GM23338 (cell line): ENCODE measurements at regions not wholly inside any gene's neighbourhood (a gene's known extent, or its start where the extent isn't known, plus 50 kb on each side); places are given as distances from the start of the nearest gene placed in this dataset.

Experiments
- CREB1 ChIP-seq: fragments of 250-450 bp; sonication (Bioruptor Pico); IDR thresholded peaks from 2 replicates; pipeline ENCODE4 v1.5.0; 2020; ENCODE audit warnings: low read depth, mild to moderate bottlenecking, moderate library complexity
- EZH2 ChIP-seq: fragments of 200-600 bp; sonication (generic); IDR thresholded peaks from one replicate; pipeline ENCODE4 v1.8.0; 2017; ENCODE audit warnings: antibody characterized with exemption, mild to moderate bottlenecking, low read depth; ENCODE audit not compliant: unreplicated experiment
- EZH2phosphoT487 ChIP-seq: fragments of 200-600 bp; sonication (generic); IDR thresholded peaks from one replicate; pipeline ENCODE4 v1.8.1; 2018; ENCODE audit warnings: antibody characterized with exemption; ENCODE audit not compliant: unreplicated experiment
- JUNB ChIP-seq: IDR thresholded peaks from one replicate; pipeline ENCODE4 v1.6.1; 2016; ENCODE audit warnings: antibody characterized with exemption; ENCODE audit not compliant: unreplicated experiment
- NANOG ChIP-seq: IDR thresholded peaks from 2 replicates; pipeline ENCODE4 v1.6.1; 2016; ENCODE audit warnings: antibody characterized with exemption, borderline replicate concordance
- POLR2AphosphoS5 ChIP-seq: IDR thresholded peaks from 2 replicates; pipeline ENCODE4 v1.6.1; 2016; ENCODE audit warnings: antibody characterized with exemption, low read depth
- STAT1 ChIP-seq: IDR thresholded peaks from one replicate; pipeline ENCODE4 v1.6.1; 2016; ENCODE audit warnings: antibody characterized with exemption; ENCODE audit not compliant: unreplicated experiment
- ZNF114 ChIP-seq: fragments of 250-450 bp; sonication (Bioruptor Pico); IDR thresholded peaks from 2 replicates; pipeline ENCODE4 v1.5.0; 2020; ENCODE audit warnings: mild to moderate bottlenecking, moderate library complexity
- ZNF331 ChIP-seq: fragments of 250-450 bp; sonication (Bioruptor Pico); IDR thresholded peaks from 2 replicates; pipeline ENCODE4 v1.5.0; 2020; ENCODE audit warnings: low read depth, mild to moderate bottlenecking, moderate library complexity
- TF ChIP-seq, protein P1 (sequence below), 2 experiments: fragments of 200-600 bp in 1 of 2; sonication (generic) in 1 of 2; conservative IDR thresholded peaks; 2 replicates each; pipeline versions ENCODE4 v1.5.1 to v1.6.1; 2016 to 2017; ENCODE audit warnings: antibody characterized with exemption in 2 of 2, low read depth in 2 of 2, mild to moderate bottlenecking in 2 of 2, moderate library complexity in 1 of 2
- TF ChIP-seq, protein P2 (sequence below): IDR thresholded peaks from 2 replicates; pipeline ENCODE4 v1.6.1; 2016; ENCODE audit warnings: antibody characterized with exemption
- TF ChIP-seq, protein P3 (sequence below): IDR thresholded peaks from one replicate; pipeline ENCODE4 v1.6.1; 2018; ENCODE audit warnings: antibody characterized with exemption; ENCODE audit not compliant: unreplicated experiment
- TF ChIP-seq, protein P4 (sequence below): fragments of 250-450 bp; sonication (Bioruptor Pico); IDR thresholded peaks from 2 replicates; pipeline ENCODE4 v1.5.0; 2020; ENCODE audit warnings: mild to moderate bottlenecking, moderate library complexity

DNA sequence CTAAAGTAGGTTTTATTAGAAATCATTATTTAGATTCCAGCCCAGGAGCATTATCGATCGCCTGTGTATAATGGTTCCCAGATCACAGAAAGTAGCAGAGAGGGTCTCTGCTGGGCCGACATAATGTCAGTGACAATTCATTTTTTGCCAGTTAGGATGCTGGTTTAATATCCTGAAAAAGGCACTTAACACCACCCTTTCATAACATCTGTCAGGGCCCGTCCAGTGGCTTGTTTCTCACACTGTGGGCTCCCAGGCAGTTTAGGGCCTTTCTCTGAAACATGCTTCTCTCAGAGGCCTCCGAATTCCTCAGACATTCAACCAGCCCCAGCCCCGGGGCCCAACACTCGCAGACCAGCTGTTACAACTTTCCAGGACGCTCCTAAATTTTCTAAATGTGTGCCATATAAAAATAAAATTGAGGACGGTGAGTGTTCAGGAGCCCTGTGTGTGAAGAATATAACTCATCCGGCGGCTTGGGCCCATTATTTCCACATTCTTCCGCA is 108.6 kb upstream of the EYA4 start:
- TF ChIP-seq, protein P1, sequence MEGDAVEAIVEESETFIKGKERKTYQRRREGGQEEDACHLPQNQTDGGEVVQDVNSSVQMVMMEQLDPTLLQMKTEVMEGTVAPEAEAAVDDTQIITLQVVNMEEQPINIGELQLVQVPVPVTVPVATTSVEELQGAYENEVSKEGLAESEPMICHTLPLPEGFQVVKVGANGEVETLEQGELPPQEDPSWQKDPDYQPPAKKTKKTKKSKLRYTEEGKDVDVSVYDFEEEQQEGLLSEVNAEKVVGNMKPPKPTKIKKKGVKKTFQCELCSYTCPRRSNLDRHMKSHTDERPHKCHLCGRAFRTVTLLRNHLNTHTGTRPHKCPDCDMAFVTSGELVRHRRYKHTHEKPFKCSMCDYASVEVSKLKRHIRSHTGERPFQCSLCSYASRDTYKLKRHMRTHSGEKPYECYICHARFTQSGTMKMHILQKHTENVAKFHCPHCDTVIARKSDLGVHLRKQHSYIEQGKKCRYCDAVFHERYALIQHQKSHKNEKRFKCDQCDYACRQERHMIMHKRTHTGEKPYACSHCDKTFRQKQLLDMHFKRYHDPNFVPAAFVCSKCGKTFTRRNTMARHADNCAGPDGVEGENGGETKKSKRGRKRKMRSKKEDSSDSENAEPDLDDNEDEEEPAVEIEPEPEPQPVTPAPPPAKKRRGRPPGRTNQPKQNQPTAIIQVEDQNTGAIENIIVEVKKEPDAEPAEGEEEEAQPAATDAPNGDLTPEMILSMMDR (conservative IDR thresholded peaks at IDR 0.05; ENCODE audit: low read depth in 2 of 2): no peak
- TF ChIP-seq EZH2 (no peak), POLR2AphosphoS5 (no peak), JUNB (no peak), CREB1 (CRISPR knock-in tag) (no peak), ZNF114 (no peak), EZH2phosphoT487 (no peak), ZNF331 (CRISPR knock-in tag) (no peak), STAT1 (no peak), NANOG (no peak)
- TF ChIP-seq, protein P2, sequence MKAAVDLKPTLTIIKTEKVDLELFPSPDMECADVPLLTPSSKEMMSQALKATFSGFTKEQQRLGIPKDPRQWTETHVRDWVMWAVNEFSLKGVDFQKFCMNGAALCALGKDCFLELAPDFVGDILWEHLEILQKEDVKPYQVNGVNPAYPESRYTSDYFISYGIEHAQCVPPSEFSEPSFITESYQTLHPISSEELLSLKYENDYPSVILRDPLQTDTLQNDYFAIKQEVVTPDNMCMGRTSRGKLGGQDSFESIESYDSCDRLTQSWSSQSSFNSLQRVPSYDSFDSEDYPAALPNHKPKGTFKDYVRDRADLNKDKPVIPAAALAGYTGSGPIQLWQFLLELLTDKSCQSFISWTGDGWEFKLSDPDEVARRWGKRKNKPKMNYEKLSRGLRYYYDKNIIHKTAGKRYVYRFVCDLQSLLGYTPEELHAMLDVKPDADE: no peak
- TF ChIP-seq, protein P3, sequence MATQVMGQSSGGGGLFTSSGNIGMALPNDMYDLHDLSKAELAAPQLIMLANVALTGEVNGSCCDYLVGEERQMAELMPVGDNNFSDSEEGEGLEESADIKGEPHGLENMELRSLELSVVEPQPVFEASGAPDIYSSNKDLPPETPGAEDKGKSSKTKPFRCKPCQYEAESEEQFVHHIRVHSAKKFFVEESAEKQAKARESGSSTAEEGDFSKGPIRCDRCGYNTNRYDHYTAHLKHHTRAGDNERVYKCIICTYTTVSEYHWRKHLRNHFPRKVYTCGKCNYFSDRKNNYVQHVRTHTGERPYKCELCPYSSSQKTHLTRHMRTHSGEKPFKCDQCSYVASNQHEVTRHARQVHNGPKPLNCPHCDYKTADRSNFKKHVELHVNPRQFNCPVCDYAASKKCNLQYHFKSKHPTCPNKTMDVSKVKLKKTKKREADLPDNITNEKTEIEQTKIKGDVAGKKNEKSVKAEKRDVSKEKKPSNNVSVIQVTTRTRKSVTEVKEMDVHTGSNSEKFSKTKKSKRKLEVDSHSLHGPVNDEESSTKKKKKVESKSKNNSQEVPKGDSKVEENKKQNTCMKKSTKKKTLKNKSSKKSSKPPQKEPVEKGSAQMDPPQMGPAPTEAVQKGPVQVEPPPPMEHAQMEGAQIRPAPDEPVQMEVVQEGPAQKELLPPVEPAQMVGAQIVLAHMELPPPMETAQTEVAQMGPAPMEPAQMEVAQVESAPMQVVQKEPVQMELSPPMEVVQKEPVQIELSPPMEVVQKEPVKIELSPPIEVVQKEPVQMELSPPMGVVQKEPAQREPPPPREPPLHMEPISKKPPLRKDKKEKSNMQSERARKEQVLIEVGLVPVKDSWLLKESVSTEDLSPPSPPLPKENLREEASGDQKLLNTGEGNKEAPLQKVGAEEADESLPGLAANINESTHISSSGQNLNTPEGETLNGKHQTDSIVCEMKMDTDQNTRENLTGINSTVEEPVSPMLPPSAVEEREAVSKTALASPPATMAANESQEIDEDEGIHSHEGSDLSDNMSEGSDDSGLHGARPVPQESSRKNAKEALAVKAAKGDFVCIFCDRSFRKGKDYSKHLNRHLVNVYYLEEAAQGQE: no peak
- TF ChIP-seq, protein P4, sequence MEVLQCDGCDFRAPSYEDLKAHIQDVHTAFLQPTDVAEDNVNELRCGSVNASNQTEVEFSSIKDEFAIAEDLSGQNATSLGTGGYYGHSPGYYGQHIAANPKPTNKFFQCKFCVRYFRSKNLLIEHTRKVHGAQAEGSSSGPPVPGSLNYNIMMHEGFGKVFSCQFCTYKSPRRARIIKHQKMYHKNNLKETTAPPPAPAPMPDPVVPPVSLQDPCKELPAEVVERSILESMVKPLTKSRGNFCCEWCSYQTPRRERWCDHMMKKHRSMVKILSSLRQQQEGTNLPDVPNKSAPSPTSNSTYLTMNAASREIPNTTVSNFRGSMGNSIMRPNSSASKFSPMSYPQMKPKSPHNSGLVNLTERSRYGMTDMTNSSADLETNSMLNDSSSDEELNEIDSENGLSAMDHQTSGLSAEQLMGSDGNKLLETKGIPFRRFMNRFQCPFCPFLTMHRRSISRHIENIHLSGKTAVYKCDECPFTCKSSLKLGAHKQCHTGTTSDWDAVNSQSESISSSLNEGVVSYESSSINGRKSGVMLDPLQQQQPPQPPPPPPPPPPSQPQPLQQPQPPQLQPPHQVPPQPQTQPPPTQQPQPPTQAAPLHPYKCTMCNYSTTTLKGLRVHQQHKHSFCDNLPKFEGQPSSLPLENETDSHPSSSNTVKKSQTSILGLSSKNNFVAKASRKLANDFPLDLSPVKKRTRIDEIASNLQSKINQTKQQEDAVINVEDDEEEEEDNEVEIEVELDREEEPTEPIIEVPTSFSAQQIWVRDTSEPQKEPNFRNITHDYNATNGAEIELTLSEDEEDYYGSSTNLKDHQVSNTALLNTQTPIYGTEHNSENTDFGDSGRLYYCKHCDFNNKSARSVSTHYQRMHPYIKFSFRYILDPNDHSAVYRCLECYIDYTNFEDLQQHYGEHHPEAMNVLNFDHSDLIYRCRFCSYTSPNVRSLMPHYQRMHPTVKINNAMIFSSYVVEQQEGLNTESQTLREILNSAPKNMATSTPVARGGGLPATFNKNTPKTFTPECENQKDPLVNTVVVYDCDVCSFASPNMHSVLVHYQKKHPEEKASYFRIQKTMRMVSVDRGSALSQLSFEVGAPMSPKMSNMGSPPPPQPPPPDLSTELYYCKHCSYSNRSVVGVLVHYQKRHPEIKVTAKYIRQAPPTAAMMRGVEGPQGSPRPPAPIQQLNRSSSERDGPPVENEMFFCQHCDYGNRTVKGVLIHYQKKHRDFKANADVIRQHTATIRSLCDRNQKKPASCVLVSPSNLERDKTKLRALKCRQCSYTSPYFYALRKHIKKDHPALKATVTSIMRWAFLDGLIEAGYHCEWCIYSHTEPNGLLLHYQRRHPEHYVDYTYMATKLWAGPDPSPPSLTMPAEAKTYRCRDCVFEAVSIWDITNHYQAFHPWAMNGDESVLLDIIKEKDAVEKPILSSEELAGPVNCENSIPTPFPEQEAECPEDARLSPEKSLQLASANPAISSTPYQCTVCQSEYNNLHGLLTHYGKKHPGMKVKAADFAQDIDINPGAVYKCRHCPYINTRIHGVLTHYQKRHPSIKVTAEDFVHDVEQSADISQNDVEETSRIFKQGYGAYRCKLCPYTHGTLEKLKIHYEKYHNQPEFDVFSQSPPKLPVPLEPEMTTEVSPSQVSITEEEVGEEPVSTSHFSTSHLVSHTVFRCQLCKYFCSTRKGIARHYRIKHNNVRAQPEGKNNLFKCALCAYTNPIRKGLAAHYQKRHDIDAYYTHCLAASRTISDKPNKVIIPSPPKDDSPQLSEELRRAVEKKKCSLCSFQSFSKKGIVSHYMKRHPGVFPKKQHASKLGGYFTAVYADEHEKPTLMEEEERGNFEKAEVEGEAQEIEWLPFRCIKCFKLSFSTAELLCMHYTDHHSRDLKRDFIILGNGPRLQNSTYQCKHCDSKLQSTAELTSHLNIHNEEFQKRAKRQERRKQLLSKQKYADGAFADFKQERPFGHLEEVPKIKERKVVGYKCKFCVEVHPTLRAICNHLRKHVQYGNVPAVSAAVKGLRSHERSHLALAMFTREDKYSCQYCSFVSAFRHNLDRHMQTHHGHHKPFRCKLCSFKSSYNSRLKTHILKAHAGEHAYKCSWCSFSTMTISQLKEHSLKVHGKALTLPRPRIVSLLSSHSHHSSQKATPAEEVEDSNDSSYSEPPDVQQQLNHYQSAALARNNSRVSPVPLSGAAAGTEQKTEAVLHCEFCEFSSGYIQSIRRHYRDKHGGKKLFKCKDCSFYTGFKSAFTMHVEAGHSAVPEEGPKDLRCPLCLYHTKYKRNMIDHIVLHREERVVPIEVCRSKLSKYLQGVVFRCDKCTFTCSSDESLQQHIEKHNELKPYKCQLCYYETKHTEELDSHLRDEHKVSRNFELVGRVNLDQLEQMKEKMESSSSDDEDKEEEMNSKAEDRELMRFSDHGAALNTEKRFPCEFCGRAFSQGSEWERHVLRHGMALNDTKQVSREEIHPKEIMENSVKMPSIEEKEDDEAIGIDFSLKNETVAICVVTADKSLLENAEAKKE: no peak
